ENCODE measurements at regions not wholly inside any gene's neighbourhood (a gene's known extent, or its start where the extent isn't known, plus 50 kb on each side); places are given as distances from the start of the nearest gene placed in this dataset.
A peak's percentile ranks its signal among the peaks of the same experiment; 100 is the strongest.

GRCh38 chr5:166302166-166302565 lies 1989.3 kb upstream of the WWC1 start:
- peak; percentile 73 for DNase-seq

GRCh38 chr5:166317425-166317824 lies 1974.0 kb upstream of the WWC1 start:
- no peak for DNase-seq

GRCh38 chr5:166320920-166321480 lies 1970.4 kb upstream of the WWC1 start:
- no peak for DNase-seq

- DNase-seq: no peak
Observed at GRCh38 chr5:166324372-166324771, 1967.1 kb upstream of the WWC1 start.

- no peak for DNase-seq
Observed at GRCh38 chr5:166329149-166329800, 1962.2 kb upstream of the WWC1 start.

GRCh38 chr5:166330036-166330435 lies 1961.4 kb upstream of the WWC1 start:
- no peak for DNase-seq

GRCh38 chr5:166331521-166331920 lies 1959.9 kb upstream of the WWC1 start:
- DNase-seq: no peak

GRCh38 chr5:166338801-166339200 lies 1952.6 kb upstream of the WWC1 start:
- no peak for DNase-seq

- DNase-seq: no peak
Observed at GRCh38 chr5:166340039-166340438, 1951.4 kb upstream of the WWC1 start.

GRCh38 chr5:166341740-166342337 lies 1949.6 kb upstream of the WWC1 start:
- peak; percentile 50 for DNase-seq

GRCh38 chr5:166342402-166342801 lies 1949.0 kb upstream of the WWC1 start:
- no peak for DNase-seq

- DNase-seq: no peak
Observed at GRCh38 chr5:166346726-166347374, 1944.6 kb upstream of the WWC1 start.

- no peak for DNase-seq
Observed at GRCh38 chr5:166349046-166349445, 1942.4 kb upstream of the WWC1 start.

- DNase-seq: no peak
Observed at GRCh38 chr5:166353580-166353979, 1937.9 kb upstream of the WWC1 start.

- DNase-seq: no peak
Observed at GRCh38 chr5:166354332-166354731, 1937.1 kb upstream of the WWC1 start.

- DNase-seq: no peak
Observed at GRCh38 chr5:166356096-166356495, 1935.3 kb upstream of the WWC1 start.

GRCh38 chr5:166358127-166358830 lies 1933.2 kb upstream of the WWC1 start:
- DNase-seq: no peak

GRCh38 chr5:166363087-166363760 lies 1928.2 kb upstream of the WWC1 start:
- DNase-seq: no peak

- no peak for DNase-seq
Observed at GRCh38 chr5:166365164-166365563, 1926.3 kb upstream of the WWC1 start.

GRCh38 chr5:166367391-166367790 lies 1924.1 kb upstream of the WWC1 start:
- no peak for DNase-seq

GRCh38 chr5:166369346-166369745 lies 1922.1 kb upstream of the WWC1 start:
- DNase-seq: no peak

- no peak for DNase-seq
Observed at GRCh38 chr5:166369807-166370206, 1921.6 kb upstream of the WWC1 start.
